GM06990 (cell line): ENCODE measurements at regions not wholly inside any gene's neighbourhood (a gene's known extent, or its start where the extent isn't known, plus 50 kb on each side); places are given as distances from the start of the nearest gene placed in this dataset.
"Not testable (repeated sequence)": the region's sequence is repeated elsewhere in the genome, so short reads cannot be mapped to it uniquely, and the experiment has no call there.

Experiments
- DNase-seq: peaks from one replicate; pipeline ENCODE4 v3.0.0-alpha.2; 2011; ENCODE audit not compliant: insufficient read length; ENCODE audit errors: extremely low read depth
- H3K27me3 ChIP-seq: replicated peaks from 2 replicates; pipeline ENCODE4 v1.6.0; 2011; ENCODE audit warnings: low read length; ENCODE audit not compliant: control insufficient read depth, insufficient read depth
- H3K36me3 ChIP-seq: 2 replicates; pipeline ENCODE4 v1.5.1; 2011; ENCODE audit warnings: low read length; ENCODE audit not compliant: control insufficient read depth, insufficient read depth
- H3K4me3 ChIP-seq: replicated peaks from 2 replicates; pipeline ENCODE4 v1.5.1; 2011; ENCODE audit warnings: low read depth, mild to moderate bottlenecking, control low read depth, low read length
- TF ChIP-seq, protein P1 (sequence below): IDR thresholded peaks from 2 replicates; pipeline ENCODE4 v1.5.1; 2011; ENCODE audit warnings: low read length, control low read depth, mild to moderate bottlenecking, inconsistent platforms; ENCODE audit not compliant: insufficient read depth, poor library complexity, severe bottlenecking

DNA sequence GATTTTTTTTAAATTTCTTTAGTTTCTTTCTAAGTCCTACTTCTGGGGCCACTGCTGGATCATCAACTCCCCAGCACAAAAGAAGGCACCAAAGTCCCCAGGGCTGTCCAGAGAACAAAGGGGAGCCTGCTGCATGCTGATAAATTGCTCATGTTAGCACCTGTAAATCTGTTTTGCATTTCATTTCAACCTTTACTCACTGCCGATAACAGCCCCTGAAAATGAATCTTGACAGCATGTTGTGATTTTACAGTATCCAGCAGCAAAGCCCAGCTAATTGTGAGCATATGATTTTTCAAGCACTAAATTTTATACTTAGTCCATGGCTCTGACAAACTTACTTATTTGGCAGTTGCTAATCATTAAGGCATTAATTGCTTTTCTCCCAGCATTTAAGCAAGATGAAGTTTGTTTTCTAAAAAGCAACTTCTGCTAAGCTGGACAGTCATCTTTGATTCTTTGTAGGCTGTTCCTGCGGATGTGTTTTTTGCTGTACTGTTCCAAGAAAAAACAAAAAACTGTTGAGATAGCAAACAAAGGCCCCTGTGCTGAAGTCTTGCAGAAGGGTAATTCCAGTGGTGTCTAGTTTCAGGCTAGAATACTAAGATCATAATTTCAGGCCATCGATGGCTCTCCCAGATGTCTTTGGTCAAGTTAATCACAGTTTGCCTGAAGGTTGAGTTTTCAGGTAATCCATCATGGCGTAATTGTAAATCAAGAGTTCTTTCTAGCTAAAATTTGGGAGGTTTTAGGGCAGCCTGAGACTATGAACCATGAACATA is 73.1 kb upstream of the GAS1 start:
- TF ChIP-seq, protein P1, sequence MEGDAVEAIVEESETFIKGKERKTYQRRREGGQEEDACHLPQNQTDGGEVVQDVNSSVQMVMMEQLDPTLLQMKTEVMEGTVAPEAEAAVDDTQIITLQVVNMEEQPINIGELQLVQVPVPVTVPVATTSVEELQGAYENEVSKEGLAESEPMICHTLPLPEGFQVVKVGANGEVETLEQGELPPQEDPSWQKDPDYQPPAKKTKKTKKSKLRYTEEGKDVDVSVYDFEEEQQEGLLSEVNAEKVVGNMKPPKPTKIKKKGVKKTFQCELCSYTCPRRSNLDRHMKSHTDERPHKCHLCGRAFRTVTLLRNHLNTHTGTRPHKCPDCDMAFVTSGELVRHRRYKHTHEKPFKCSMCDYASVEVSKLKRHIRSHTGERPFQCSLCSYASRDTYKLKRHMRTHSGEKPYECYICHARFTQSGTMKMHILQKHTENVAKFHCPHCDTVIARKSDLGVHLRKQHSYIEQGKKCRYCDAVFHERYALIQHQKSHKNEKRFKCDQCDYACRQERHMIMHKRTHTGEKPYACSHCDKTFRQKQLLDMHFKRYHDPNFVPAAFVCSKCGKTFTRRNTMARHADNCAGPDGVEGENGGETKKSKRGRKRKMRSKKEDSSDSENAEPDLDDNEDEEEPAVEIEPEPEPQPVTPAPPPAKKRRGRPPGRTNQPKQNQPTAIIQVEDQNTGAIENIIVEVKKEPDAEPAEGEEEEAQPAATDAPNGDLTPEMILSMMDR = no peak
- Histone ChIP-seq H3K4me3 (no peak overlapping the region), H3K27me3 (no peaks in the 10 kb centered on the region; the same call in 1 of the 2 replicates), H3K36me3 (no peaks in the 10 kb centered on the region)
- DNase-seq = no peak

DNA sequence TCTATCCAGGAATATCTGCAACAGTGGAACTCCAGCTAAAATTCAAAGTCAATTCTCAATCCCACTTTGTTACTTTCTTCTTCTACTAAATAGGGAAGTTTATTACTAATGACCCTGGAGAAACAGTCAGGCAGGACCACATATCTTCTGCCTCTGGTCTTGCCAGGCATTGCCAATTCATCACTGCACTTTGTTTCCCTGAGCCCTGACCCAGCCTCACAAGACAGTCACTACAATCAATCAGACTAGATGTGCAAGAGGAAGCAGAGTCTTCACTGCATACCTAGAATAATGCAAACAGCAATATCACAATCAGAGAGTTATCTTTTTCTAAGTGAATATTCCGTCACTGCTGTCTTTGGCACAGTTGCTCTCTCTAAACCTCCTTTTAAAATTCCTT is 74.9 kb upstream of the GAS1 start:
- Histone ChIP-seq H3K27me3 (no peaks in the 10 kb centered on the region; the same call in 1 of the 2 replicates), H3K36me3 (no peaks in the 10 kb centered on the region), H3K4me3 (no peak overlapping the region)
- DNase-seq = no peak
- TF ChIP-seq, protein P1 = no peak

DNA sequence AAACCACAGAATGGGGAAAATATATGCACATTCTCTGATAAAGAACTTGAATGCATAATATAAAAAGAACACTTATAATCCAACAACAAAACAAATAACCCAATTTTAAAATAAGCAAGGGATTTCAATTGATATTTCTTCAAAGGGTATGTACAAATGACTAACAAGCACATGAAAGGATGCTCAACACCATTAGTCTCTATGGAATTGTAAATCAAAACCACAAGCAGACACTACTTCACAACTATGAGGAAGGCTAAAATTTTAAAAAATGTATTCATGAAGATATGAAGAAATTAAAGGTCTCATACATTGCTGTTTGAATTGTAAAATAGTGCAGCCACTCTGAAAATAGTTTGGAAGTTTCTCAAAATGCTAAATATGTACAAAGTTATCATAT is 78.9 kb upstream of the GAS1 start:
- no peak for DNase-seq
- TF ChIP-seq, protein P1 = no peak
- Histone ChIP-seq H3K36me3 (no peaks in the 10 kb centered on the region), H3K27me3 (no peaks in the 10 kb centered on the region), H3K4me3 (no peak overlapping the region)

DNA sequence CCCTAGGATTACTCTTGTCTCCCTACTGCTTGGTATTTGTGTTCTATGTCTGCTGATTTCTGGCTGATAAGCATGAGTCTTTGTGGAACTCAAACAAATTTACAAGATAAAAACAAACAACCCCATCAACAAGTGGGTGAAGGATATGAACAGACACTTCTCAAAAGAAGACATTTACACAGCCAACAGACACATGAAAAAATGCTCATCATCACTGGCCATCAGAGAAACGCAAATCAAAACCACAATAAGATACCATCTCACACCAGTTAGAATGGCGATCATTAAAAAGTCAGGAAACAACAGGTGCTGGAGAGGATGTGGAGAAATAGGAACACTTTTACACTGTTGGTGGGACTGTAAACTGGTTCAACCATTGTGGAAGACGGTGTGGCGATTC is 81.5 kb upstream of the GAS1 start:
- not testable (repeated sequence) for H3K27me3 ChIP-seq, H3K4me3 ChIP-seq, H3K36me3 ChIP-seq, DNase-seq

DNA sequence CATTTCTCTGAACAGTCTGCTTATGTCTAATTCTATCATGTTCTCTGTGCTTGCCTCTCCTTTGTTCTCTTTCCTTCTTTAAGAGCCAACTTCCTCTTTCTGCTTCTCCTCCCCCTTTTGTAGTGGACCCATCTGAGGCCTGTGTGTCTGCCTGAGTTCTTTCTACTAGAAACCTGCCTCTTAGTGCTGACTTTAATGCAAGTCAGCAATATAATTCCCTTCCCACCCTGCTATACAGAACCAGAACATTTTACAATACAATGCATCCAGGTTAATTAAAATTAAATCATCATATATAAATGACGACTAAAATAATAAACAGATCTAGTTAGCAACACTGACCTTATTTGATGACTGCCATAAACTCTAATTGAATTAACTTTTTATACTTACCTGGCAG is 82.6 kb upstream of the GAS1 start:
- DNase-seq = peak; percentile 32
- Histone ChIP-seq H3K4me3 (no peak overlapping the region), H3K27me3 (no peaks in the 10 kb centered on the region), H3K36me3 (no peaks in the 10 kb centered on the region)
- TF ChIP-seq, protein P1 = no peak

DNA sequence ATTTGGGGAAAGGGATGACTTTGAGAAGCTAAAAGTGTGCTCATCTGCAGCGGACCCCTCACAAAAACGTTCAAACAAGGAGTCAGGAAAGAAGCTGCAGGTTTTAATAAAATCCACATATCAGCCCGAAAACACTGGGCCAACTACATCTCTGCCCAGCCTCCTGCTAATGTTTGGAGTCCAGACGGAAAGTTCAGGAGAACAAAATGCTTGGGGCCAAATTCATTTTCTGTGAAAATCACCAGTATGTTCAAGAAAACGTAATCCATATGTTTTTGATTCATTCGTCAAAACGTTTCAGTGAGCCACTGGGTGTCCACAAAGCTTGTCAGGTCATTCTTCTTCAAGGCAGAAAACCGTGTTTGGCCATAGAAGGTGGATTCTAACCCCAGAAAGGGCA is 87.5 kb upstream of the GAS1 start:
- TF ChIP-seq, protein P1 = no peak
- H3K27me3 ChIP-seq = no peaks in the 10 kb centered on the region
- DNase-seq = no peak
- no peaks in the 10 kb centered on the region for H3K36me3 ChIP-seq
- H3K4me3 ChIP-seq = no peak overlapping the region
